NCI-H1092 treated with DMSO at 0.1 percent for 48 hours (cell line): ENCODE measurements at regions not wholly inside any gene's neighbourhood (a gene's known extent, or its start where the extent isn't known, plus 50 kb on each side); places are given as distances from the start of the nearest gene placed in this dataset.
"Not testable (repeated sequence)": the region's sequence is repeated elsewhere in the genome, so short reads cannot be mapped to it uniquely, and the experiment has no call there.

ENCODE experiments used
- DNase-seq: peaks from one replicate; lab custom pipeline; 2025; lab: John Stamatoyannopoulos, UW

GRCh38 chrX:139475432-139475831, 55.1 kb upstream of the F9 start:
- DNase-seq = no peak

- not testable (repeated sequence) for DNase-seq
Observed at GRCh38 chrX:139461945-139462344, 68.6 kb upstream of the F9 start.

- DNase-seq = no peak
Observed at GRCh38 chrX:139454743-139455142, 75.8 kb upstream of the F9 start.

- no peak for DNase-seq
Observed at GRCh38 chrX:139448996-139449395, 81.5 kb upstream of the F9 start.

- DNase-seq = no peak
Observed at GRCh38 chrX:139446832-139447231, 83.7 kb upstream of the F9 start.

GRCh38 chrX:139429913-139430312, 100.6 kb upstream of the F9 start:
- DNase-seq = no peak

- DNase-seq = no peak
Observed at GRCh38 chrX:139423186-139423585, 107.4 kb upstream of the F9 start.

GRCh38 chrX:139398258-139398657, 132.3 kb upstream of the F9 start:
- DNase-seq = not testable (repeated sequence)

- no peak for DNase-seq
Observed at GRCh38 chrX:139388254-139388653, 142.3 kb upstream of the F9 start.

GRCh38 chrX:139382529-139382928, 148.0 kb upstream of the F9 start:
- no peak for DNase-seq

- not testable (repeated sequence) for DNase-seq
Observed at GRCh38 chrX:139376547-139376946, 154.0 kb upstream of the F9 start.

- DNase-seq = no peak
Observed at GRCh38 chrX:139360356-139360755, 170.2 kb upstream of the F9 start.

- not testable (repeated sequence) for DNase-seq
Observed at GRCh38 chrX:139342594-139342991, 187.9 kb upstream of the F9 start.

- not testable (repeated sequence) for DNase-seq
Observed at GRCh38 chrX:139341855-139342593, 188.5 kb upstream of the F9 start.

- DNase-seq = no peak
Observed at GRCh38 chrX:139332441-139332840, 198.1 kb upstream of the F9 start.

GRCh38 chrX:139327355-139327754, 203.2 kb upstream of the F9 start:
- no peak for DNase-seq

GRCh38 chrX:139324756-139325155, 205.8 kb upstream of the F9 start:
- no peak for DNase-seq

GRCh38 chrX:139320661-139321354, 209.7 kb upstream of the F9 start:
- not testable (repeated sequence) for DNase-seq

GRCh38 chrX:139306675-139307074, 223.9 kb upstream of the F9 start:
- DNase-seq = not testable (repeated sequence)

GRCh38 chrX:139304471-139304870, 226.1 kb upstream of the F9 start:
- DNase-seq = no peak

- no peak for DNase-seq
Observed at GRCh38 chrX:139299309-139299708, 231.2 kb upstream of the F9 start.

GRCh38 chrX:139298437-139298836, 232.1 kb upstream of the F9 start:
- no peak for DNase-seq

- DNase-seq = no peak
Observed at GRCh38 chrX:139297638-139298037, 232.9 kb upstream of the F9 start.

- DNase-seq = no peak
Observed at GRCh38 chrX:139293991-139294390, 236.5 kb upstream of the F9 start.
